ENCODE measurements at regions not wholly inside any gene's neighbourhood (a gene's known extent, or its start where the extent isn't known, plus 50 kb on each side); places are given as distances from the start of the nearest gene placed in this dataset.

GRCh38 chr3:19749448-19750017, 184.5 kb downstream of the EFHB start:
- TF ChIP-seq TCF12 (IDR thresholded peaks at IDR 0.05; ENCODE audit: low read depth, low read length) (no peak), SP1 (IDR thresholded peaks at IDR 0.05; ENCODE audit: low read depth, low read length) (no peak), SREBF2 (IDR thresholded peaks at IDR 0.05; ENCODE audit: low read length) (no peak)
